Liver (tissue), 3 donors: ENCODE measurements at regions not wholly inside any gene's neighbourhood (a gene's known extent, or its start where the extent isn't known, plus 50 kb on each side); places are given as distances from the start of the nearest gene placed in this dataset.

Experiments used
- ATF3 ChIP-seq: IDR thresholded peaks from 2 replicates; pipeline ENCODE4 v1.6.1; 2016; ENCODE audit warnings: antibody characterized with exemption
- CTCF ChIP-seq: fragments of 150-350 bp; IDR thresholded peaks from 2 replicates; pipeline ENCODE4 v1.5.1; 2017; ENCODE audit warnings: improper control_type of control experiment, low read depth, low read length; ENCODE audit not compliant: missing input control
- HNF4A ChIP-seq, 2 donors: conservative IDR thresholded peaks; 2 replicates each; pipeline ENCODE4 v1.6.1; 2016; ENCODE audit warnings: antibody characterized with exemption in 2 of 2, mild to moderate bottlenecking in 2 of 2
- JUND ChIP-seq, 2 donors: IDR thresholded peaks; 2 replicates each; pipeline ENCODE4 v1.6.1; 2016; ENCODE audit warnings: antibody characterized with exemption in 2 of 2
- MAX ChIP-seq: IDR thresholded peaks from 2 replicates; pipeline ENCODE4 v1.6.1; 2016; ENCODE audit warnings: antibody characterized with exemption
- RAD21 ChIP-seq, 2 donors: IDR thresholded peaks; 2 replicates each; pipeline ENCODE4 v1.6.1; 2016; ENCODE audit warnings: antibody characterized with exemption in 2 of 2, mild to moderate bottlenecking in 2 of 2
- REST ChIP-seq: IDR thresholded peaks from 2 replicates; pipeline ENCODE4 v1.6.1; 2016; ENCODE audit warnings: antibody characterized with exemption, mild to moderate bottlenecking
- RXRA ChIP-seq, 2 donors: IDR thresholded peaks; 2 replicates each; pipeline ENCODE4 v1.6.1; 2017 to 2018; ENCODE audit warnings: antibody characterized with exemption in 2 of 2, mild to moderate bottlenecking in 1 of 2
- SP1 ChIP-seq: IDR thresholded peaks from 2 replicates; pipeline ENCODE4 v1.6.1; 2018; ENCODE audit warnings: antibody characterized with exemption, mild to moderate bottlenecking
- TAF1 ChIP-seq: conservative IDR thresholded peaks from 2 replicates; pipeline ENCODE4 v1.6.1; 2016; ENCODE audit warnings: antibody characterized with exemption, mild to moderate bottlenecking
- YY1 ChIP-seq: IDR thresholded peaks from 2 replicates; pipeline ENCODE4 v1.6.1; 2016; ENCODE audit warnings: antibody characterized with exemption, mild to moderate bottlenecking
- ZBTB33 ChIP-seq: IDR thresholded peaks from 2 replicates; pipeline ENCODE4 v1.6.1; 2016; ENCODE audit warnings: antibody characterized with exemption
- donor health status: healthy.
- donor health status: healthy.

- TF ChIP-seq HNF4A (conservative IDR thresholded peaks at IDR 0.05) (no peak), ATF3 (no peak), SP1 (no peak), REST (no peak), CTCF (no peak), RAD21 (IDR thresholded peaks at IDR 0.05) (no peak), JUND (IDR thresholded peaks at IDR 0.05) (no peak), TAF1 (no peak), MAX (no peak), ZBTB33 (no peak), YY1 (no peak), RXRA (IDR thresholded peaks at IDR 0.05) (no peak)
Observed at GRCh38 chr9:28899926-28900325, 1326.6 kb upstream of the C9orf72 start.
